ENCODE measurements at regions not wholly inside any gene's neighbourhood (a gene's known extent, or its start where the extent isn't known, plus 50 kb on each side); places are given as distances from the start of the nearest gene placed in this dataset.
"Not testable (repeated sequence)": the region's sequence is repeated elsewhere in the genome, so short reads cannot be mapped to it uniquely, and the experiment has no call there.

DNA sequence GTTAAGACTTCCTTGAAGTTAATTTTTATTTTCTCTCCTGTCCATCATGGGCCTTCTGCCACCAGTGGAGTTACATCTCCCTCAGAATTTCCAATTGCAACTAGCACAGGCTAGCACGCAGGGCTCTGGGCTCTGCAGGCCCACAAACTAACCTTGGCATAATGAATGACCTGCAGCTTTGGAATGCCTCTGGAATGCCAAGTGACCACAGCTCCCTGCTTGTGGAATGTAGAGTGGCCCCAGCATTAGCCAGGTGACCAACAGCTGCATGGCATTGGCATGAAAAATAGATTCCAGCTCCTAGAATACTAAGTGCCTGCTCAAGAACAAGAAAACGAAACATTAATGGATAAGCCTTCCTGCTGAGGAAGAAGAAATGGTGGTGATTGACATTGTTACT lies 726.1 kb downstream of the BRINP1 start:
- DNase-seq (ENCODE audit: low read depth, low spot score) = peak; percentile 83

DNA sequence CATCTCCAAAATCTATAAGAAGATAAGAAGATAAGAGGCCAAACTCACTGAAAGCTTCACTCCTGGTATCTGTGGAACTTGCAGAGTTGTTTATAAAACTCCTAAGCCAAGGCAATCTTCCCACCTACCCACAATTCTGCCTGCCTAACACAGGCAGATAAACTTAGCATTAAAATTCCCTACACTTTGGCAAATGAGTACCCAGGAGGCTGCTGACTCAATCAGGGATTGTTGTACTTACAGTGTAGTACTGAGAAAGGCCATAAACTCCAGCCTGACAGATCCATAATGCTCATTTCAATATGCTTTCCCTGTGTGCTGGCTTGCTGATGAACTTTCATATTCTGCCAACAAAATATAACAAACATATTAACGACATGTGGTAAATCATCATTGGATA lies 725.2 kb downstream of the BRINP1 start:
- DNase-seq (ENCODE audit: low read depth, low spot score) = no peak

DNA sequence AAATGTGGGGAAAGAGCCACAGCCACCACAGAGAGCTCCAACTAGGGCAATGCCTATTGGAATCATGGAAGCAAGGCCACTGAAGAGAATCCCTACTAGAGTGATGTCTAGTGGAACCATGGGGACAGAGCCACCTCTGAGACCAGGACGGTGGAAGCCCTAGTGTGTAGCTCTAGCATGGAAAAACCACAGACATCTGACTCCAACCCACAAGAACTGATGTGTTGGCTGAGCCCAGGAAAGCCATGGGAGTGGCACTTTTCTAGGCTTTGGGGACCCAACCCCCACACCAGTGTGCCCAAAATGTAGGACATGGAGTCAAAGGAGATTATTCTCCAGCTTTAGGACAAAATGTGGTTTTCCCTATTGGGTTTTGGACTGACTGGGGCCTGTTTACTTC lies 721.9 kb downstream of the BRINP1 start:
- DNase-seq (ENCODE audit: low read depth, low spot score) = no peak

DNA sequence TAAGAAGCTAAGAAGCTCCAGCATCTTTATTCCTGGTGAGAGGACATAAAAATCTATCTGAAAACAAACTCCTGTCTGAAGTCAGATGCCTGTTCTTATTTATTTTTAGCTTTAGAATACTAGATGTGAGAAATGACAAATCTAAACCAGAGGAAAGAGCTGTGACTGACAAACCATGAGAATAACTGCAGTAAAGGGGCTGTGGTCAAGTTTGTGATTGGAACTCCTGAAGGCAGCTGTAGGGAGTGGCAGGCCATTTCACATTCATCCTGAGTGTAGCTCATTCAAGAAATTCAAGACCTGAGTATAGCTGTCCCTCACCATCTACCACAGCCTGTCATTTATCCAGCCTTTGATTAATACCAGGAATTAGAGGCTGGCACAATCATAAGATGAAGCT lies 718.8 kb downstream of the BRINP1 start:
- no peak for DNase-seq (ENCODE audit: low read depth, low spot score)

DNA sequence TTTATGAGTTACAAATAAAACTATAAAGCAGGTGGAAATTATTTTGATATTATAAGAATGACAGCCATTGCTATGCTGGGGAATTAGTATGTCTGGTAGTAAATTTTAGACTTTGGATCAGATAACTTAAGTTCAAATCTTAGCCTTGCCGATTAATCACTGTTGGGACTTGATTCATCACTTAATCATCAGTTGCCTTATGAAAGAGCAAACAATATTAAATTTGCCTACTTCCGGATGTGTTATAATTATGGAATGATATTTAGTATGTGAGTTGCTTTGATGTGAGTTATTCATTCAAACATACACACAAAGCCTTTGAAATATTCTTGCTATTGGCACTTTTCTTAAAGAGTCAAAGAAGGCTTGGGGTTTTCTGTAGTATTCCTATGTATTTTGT lies 717.7 kb downstream of the BRINP1 start:
- DNase-seq (ENCODE audit: low read depth, low spot score) = no peak

DNA sequence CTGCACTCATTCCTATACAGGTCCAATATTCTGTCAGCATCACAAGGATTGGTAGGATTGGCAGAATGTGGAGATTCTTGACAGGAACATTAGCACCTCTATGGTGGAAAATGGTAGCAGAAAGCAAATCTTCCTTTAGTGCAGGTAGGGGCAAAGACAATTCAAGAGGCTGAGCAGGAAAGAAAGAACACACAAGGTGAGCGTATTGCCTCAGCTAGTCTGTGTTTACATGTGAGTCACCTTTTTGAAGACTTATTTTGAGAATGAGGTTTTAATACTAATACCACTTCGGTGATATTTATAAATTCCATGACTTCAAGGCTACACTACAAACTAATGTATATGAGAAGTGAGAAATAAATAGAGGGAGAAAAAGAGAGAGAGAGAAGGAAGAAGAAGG lies 717.0 kb downstream of the BRINP1 start:
- no peak for DNase-seq (ENCODE audit: low read depth, low spot score)

DNA sequence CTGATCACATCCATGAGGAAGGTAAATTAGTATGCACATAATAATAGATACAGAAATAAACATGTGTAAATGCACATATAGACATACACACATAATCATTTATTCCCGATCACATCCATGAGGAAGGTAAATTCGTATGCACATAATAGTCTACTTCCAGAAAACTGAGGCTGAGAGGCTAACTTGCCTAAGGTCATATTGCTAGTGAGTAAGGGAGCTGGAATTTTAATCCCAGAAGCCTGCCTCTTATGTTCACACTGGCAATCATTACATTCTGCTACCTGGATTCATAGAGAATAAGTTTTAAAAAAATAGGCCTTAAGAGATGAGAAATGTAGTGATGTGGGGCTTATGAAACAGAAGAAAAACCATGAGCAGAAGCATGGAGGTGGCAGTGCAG lies 716.3 kb downstream of the BRINP1 start:
- no peak for DNase-seq (ENCODE audit: low read depth, low spot score)

DNA sequence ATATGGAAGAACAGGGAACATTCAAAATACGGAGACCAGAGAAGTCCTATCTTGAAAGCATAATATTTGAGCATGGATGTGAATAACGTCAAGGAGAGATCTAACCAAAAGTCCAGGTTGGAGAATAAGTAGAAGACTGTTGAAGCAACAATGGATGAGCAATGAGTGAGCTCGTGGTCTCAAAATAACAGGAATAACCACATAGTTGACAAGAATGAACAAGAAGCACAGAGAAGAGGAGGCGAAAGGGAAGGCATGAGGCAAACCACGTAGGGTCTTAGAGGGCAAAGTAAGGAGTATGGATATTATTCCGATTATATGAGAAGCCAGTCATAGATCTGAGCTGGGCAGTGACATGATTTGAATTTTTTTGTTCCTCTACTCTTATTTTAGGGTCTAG lies 710.2 kb downstream of the BRINP1 start:
- no peak for DNase-seq (ENCODE audit: low read depth, low spot score)

DNA sequence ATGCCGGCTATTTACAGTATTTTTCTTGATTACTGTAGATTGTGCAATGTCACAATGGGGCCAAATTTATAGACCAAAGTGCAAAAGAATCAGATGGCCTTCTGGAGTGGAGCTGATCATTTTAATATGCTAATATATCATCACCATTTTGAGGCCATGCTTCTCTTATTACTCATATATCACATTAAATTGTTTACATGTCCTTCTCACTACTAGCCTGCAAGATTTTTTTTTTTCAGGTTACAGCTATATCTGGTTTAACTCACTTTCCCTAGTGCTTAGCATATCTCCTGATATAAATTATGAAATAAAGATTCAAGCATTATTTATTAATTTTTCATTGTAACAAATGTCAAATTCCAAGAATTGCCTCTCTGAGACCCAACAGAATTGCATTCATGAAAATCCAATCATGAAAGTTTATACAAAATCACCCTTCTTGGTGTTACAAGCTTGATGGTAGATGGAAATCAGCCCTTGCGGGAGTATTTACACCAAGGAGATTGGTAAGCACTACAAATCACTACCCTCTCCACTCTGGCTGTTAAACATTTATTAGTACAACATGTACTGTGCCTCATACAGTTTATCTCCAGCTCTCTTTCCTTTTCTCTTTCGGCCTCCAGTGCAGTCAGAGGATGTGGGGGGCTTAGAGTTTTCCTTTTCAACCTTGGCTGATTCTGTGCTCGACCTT lies 703.9 kb downstream of the BRINP1 start:
- DNase-seq (ENCODE audit: low read depth, low spot score) = no peak

DNA sequence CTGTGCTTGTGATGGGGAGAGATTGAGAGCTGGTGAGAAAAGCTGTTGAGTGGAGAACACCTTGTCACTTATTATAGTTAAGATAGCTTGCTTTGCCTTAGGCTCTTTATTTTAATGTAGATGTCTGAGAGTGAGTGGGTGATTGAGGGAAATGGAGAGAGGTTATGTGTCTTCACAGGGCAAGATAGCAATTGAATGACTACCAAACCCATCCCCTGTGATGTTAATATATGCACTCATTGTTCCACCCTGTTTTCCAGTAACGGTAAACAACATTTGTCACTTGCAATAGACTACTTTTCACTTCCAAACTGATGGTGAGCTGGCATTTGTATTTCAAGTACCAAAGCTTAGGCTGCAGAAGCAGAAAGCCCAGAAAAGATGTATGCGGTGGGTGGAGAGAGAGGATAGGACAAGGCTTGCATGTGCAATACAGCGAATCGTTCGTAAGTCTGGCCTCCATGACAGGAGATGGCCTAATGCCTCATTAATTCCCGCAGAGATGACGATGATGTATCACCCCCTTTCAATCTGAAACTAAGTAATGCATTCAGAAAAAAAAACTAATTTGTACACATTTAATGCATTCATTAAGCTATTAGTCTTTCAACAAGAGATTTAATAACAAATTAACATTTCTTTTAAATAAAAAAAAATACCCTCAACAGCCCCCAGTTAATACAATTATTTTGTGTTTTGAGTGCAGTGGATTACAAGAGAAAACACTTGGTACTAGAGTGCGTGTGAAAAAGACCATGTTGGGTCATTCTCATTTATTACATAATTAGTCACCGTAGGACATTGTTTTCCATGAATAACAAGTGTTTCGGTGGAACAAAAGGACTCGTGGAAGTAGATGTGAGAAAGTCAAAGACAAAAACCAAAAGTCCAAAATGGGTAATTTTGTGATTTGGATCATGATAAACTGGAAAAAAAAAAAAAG lies 699.0 kb downstream of the BRINP1 start:
- no peak for DNase-seq (ENCODE audit: low read depth, low spot score)

DNA sequence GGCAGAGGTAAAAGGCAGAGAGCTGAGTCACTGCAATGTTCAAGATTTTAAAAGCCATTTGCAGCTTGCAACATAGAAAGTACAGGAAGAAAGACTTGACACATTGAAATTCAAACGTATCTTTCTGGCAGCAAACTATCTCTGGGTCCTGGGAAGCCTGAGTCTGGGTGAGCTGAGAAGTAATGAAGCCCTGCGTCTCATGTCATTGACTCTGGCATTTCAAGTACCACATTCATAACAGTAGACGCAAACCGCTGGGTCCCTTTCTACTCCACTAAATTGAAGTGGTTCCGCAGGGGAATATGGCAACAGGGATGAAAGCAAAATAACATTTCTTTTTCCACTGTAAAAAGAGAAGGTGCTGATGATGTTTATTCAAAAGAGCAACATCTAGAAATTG lies 694.3 kb downstream of the BRINP1 start:
- no peak for DNase-seq (ENCODE audit: low read depth, low spot score)

DNA sequence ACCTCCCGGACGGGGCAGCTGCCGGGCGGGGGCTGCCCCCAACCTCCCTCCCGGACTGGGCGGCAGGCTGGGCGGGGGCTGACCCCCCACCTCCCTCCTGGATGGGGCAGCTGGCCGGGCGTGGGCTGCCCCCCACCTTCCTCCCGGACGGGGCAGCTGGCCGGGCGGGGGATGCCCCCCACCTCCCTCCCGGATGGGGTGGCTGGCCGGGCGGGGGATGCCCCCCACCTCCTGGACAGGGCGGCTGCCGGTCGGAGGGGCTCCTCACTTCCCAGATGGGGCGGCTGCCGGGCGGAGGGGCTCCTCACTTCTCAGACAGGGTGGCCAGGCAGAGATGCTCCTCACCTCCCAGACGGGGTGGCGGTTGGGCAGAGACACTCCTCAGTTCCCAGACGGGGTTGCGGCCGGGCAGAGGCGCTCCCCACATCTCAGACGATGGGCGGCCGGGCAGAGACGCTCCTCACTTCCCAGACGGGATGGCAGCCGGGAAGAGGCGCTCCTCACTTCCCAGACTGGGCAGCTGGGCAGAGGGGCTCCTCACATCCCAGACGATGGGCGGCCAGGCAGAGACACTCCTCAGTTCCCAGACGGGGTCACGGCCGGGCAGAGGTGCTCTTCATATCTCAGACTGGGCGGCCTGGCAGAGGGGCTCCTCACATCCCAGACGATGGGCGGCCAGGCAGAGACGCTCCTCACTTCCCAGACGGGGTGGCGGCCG lies 691.1 kb downstream of the BRINP1 start:
- DNase-seq (ENCODE audit: low read depth, low spot score) = not testable (repeated sequence)

DNA sequence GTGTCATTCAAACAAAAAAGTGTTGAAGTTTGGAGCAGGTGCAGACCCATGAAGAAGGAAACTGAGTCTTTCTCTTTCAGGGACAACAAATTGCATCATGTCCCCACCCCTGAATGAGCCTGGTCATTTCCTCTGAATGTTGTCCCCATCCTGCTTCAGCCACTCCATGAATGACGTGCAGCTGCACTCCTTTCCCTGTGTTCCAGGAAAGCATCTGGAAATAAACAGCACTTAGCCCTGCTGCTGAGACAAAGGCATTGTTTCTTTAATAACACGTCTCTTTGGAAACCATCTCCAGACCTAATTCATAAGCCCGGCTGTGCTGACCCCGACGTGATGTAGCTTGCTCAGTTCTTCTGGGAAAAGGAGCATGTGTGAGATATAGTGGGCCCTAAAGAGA lies 682.3 kb downstream of the BRINP1 start:
- DNase-seq (ENCODE audit: low read depth, low spot score) = no peak

DNA sequence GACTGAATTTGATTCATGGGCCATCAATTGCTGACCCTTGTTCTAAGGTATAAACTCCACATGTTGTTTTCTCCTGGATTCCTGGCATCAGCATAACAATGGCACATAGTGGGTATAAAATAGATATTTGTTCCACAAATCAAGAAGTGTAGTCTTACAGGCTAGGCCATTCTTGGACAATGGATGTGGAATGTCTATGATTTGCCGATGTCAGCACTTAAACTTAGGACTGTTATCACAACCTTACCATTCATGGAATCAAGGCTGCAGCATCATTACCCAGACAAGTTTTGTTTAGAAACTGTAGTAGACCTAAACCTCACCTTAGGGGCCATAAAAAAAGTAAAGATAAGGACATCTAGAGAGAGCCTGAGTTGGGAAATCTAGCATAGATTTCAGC lies 680.0 kb downstream of the BRINP1 start:
- no peak for DNase-seq (ENCODE audit: low read depth, low spot score)

DNA sequence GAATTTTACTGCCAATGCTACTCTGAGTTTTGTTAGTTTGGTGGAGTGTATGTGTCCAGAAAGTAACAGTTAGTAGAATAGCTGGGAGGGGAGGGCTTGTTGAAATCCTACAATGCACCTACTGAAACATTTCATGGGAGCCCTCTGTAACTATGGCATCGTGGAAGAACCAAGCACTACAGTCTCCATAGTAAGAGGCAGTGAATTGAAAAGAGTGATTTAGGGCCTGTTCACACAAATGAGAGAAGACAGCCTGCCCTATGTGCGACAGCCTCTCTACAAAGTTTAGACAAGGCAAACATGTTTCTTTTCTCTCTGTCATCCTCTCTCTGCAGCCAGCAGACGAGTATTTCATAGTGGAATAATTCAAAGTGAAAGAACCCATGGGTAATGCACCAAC lies 676.6 kb downstream of the BRINP1 start:
- DNase-seq (ENCODE audit: low read depth, low spot score) = no peak

DNA sequence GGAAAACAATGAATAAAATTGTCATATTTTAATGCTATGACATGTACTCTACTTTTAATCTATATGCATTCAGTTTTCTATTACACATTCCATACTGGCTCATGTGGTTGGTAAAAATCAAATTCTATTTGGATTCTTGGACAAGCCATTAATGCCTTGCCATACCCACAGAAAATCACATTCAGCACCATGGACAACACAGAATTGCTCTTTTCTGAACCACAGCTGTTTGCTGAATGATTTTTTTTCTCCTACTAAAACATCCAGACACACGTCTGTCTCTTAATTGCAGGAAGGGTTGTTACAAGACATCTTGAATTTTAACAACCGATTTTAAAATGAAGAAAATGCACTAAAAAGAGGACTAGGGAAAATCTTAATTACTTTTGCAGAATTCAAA lies 675.6 kb downstream of the BRINP1 start:
- no peak for DNase-seq (ENCODE audit: low read depth, low spot score)

DNA sequence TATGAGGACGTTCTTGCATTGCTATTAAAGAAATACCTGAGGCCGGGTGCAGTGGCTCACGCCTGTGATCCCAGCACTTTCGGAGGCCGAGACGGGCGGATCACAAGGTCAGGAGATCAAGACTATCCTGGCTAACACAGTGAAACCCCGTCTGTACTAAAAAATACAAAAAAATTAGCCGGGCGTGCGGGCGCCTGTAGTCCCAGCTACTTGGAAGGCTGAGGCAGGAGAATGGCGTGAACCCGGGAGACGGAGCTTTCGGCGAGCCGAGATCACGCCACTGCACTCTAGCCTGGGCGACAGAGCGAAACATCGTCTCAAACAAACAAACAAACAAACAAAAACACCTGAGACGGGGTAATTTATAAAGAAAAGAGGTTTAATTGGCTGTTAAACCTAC lies 674.0 kb downstream of the BRINP1 start:
- DNase-seq (ENCODE audit: low read depth, low spot score) = not testable (repeated sequence)

DNA sequence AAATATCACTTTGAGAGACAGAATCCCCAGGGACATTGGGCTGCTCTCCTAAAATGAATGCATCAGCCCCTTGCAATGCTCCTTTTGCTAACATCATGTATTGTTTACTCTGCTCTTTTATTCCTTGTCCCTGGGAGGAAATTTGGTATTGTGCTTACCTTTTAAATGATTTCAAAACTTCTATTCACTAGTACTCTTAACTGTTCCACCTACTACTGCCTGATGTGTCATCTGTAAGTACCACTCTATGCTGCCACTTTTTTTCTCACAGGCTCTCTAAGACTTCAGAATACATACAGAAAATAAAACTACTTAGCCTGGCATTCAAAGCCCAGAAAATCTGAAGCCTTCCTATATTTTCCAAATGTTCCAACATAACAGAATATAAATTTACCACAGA lies 667.2 kb downstream of the BRINP1 start:
- DNase-seq (ENCODE audit: low read depth, low spot score) = no peak

DNA sequence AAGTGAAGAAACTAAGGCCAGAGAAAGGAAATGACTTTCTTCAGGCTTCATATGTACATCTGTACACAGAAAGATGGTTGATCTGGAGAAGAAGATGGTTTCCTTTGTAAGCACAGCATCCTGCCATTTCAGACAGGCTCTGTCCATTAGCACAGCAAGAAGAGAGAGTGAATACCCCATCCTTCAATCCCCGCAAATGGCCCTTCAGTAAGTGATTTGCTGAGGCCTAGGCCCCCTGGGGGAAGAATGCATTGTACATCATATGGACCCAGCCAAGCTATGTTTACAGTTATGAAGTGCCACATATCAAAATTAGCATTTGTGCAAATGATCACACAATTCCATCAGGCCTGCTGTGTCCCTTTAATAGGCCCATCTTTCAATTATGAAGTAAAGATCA lies 657.4 kb downstream of the BRINP1 start:
- DNase-seq (ENCODE audit: low read depth, low spot score) = no peak

DNA sequence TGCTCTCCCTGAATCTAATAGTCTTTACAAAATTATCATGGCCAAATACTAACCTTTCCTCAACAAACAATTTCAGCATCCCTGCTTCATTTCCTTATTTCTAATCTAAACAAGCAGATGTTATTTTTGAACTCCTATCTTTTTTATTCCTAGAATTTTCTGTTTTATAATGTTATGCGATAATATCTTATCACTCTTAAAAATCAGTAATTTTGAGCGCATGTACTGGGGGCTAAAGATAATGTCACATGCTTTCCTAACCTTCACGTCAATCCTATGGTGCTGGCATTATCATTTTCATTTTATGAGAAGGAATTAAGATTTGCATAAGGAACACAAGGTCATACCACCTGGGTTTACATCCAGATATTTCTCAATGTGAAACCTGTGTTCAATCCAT lies 648.0 kb downstream of the BRINP1 start:
- no peak for DNase-seq (ENCODE audit: low read depth, low spot score)

DNA sequence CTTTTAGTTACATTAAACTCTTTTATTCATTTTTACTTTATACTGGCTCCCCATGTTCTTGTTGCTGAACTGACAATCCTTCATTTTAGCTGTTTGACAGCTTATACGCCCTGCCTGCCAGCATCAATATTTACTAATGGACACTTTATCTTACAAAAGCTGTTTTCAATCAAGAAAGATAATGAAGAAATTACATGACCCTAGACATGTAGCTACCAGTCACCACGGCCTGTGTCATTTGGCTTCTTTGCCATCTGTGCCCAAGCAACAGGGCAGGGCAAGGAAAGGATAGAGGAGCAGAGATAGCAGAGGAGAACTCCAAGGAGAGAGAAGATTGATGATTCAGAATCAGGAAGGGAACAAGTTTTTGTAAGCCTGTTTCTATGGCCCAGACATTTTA lies 647.3 kb downstream of the BRINP1 start:
- DNase-seq (ENCODE audit: low read depth, low spot score) = no peak

DNA sequence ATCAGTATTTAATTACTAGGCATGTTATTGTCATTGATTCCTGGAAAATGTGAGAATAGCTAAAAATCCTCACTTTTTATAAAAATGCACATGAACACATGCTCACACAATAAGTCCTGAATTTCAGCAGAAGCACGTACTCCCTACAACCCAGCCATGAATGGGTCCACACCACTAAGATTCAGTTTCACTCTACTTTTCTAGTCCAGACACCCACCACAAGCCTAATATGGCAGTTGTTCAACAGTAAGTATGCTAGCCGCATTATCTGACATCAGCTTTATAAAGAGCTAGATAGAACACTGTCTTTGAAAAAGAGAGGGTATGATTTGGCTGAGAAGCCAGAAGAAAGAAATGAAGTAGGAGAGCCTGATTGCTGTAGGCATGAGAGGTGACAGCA lies 639.3 kb downstream of the BRINP1 start:
- DNase-seq (ENCODE audit: low read depth, low spot score) = no peak

DNA sequence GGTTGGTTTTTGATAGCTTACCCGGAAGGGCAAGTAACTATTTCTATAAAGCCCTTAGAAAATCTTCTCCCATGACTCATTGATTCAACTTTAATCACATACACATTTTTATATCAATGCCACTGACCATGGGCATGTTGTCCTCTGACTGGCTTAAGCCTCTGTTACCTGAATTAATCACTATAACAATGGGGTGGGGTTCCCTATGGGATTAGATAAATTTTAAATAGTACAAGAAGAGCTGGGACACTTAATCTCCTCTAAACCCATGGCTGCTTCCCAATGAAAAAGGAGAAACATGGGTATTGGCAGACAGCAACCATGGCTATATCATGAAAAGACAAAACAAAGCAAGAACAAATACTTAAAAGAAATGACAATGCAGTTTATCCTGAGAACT lies 636.2 kb downstream of the BRINP1 start:
- no peak for DNase-seq (ENCODE audit: low read depth, low spot score)

Data from iPS DF 19.7 (cell line).